HG03103 (cell line): ENCODE measurements at regions not wholly inside any gene's neighbourhood (a gene's known extent, or its start where the extent isn't known, plus 50 kb on each side); places are given as distances from the start of the nearest gene placed in this dataset.

Experiments used
- ATAC-seq: cut with Tn5 transposase; IDR thresholded peaks from one replicate; pipeline ENCODE4 v1.9.1; 2021; ENCODE audit warnings: low read depth; ENCODE audit not compliant: unreplicated experiment

- no peak for ATAC-seq
Measured at GRCh38 chr10:55062349-55062748, 261.3 kb upstream of the PCDH15 start.

GRCh38 chr10:55058800-55059199, 257.8 kb upstream of the PCDH15 start:
- no peak for ATAC-seq

- no peak for ATAC-seq
Measured at GRCh38 chr10:55051515-55051914, 250.5 kb upstream of the PCDH15 start.

- no peak for ATAC-seq
Measured at GRCh38 chr10:55048830-55049498, 247.9 kb upstream of the PCDH15 start.

- ATAC-seq = no peak
Measured at GRCh38 chr10:55043540-55043939, 242.5 kb upstream of the PCDH15 start.

- no peak for ATAC-seq
Measured at GRCh38 chr10:55033061-55033460, 232.0 kb upstream of the PCDH15 start.

GRCh38 chr10:55024713-55025112, 223.7 kb upstream of the PCDH15 start:
- no peak for ATAC-seq

GRCh38 chr10:55019439-55019838, 218.4 kb upstream of the PCDH15 start:
- no peak for ATAC-seq

GRCh38 chr10:55013318-55013717, 212.3 kb upstream of the PCDH15 start:
- no peak for ATAC-seq

GRCh38 chr10:55002420-55002819, 201.4 kb upstream of the PCDH15 start:
- ATAC-seq = no peak

GRCh38 chr10:55001422-55001821, 200.4 kb upstream of the PCDH15 start:
- no peak for ATAC-seq

- no peak for ATAC-seq
Measured at GRCh38 chr10:54993148-54993547, 192.1 kb upstream of the PCDH15 start.

- peak; percentile 61 for ATAC-seq
Measured at GRCh38 chr10:54985732-54986131, 184.7 kb upstream of the PCDH15 start.

- ATAC-seq = no peak
Measured at GRCh38 chr10:54983255-54983654, 182.2 kb upstream of the PCDH15 start.

- no peak for ATAC-seq
Measured at GRCh38 chr10:54962134-54962900, 161.3 kb upstream of the PCDH15 start.

GRCh38 chr10:54961040-54961439, 160.0 kb upstream of the PCDH15 start:
- no peak for ATAC-seq

GRCh38 chr10:54958844-54959243, 157.8 kb upstream of the PCDH15 start:
- no peak for ATAC-seq

GRCh38 chr10:54947605-54948004, 146.6 kb upstream of the PCDH15 start:
- no peak for ATAC-seq

- no peak for ATAC-seq
Measured at GRCh38 chr10:54940418-54940817, 139.4 kb upstream of the PCDH15 start.

- no peak for ATAC-seq
Measured at GRCh38 chr10:54914049-54914448, 113.0 kb upstream of the PCDH15 start.

- no peak for ATAC-seq
Measured at GRCh38 chr10:54909165-54909564, 108.1 kb upstream of the PCDH15 start.

- ATAC-seq = no peak
Measured at GRCh38 chr10:54908019-54908418, 107.0 kb upstream of the PCDH15 start.
